ENCODE measurements at regions not wholly inside any gene's neighbourhood (a gene's known extent, or its start where the extent isn't known, plus 50 kb on each side); places are given as distances from the start of the nearest gene placed in this dataset.

- TF ChIP-seq, protein P1, sequence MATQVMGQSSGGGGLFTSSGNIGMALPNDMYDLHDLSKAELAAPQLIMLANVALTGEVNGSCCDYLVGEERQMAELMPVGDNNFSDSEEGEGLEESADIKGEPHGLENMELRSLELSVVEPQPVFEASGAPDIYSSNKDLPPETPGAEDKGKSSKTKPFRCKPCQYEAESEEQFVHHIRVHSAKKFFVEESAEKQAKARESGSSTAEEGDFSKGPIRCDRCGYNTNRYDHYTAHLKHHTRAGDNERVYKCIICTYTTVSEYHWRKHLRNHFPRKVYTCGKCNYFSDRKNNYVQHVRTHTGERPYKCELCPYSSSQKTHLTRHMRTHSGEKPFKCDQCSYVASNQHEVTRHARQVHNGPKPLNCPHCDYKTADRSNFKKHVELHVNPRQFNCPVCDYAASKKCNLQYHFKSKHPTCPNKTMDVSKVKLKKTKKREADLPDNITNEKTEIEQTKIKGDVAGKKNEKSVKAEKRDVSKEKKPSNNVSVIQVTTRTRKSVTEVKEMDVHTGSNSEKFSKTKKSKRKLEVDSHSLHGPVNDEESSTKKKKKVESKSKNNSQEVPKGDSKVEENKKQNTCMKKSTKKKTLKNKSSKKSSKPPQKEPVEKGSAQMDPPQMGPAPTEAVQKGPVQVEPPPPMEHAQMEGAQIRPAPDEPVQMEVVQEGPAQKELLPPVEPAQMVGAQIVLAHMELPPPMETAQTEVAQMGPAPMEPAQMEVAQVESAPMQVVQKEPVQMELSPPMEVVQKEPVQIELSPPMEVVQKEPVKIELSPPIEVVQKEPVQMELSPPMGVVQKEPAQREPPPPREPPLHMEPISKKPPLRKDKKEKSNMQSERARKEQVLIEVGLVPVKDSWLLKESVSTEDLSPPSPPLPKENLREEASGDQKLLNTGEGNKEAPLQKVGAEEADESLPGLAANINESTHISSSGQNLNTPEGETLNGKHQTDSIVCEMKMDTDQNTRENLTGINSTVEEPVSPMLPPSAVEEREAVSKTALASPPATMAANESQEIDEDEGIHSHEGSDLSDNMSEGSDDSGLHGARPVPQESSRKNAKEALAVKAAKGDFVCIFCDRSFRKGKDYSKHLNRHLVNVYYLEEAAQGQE (IDR thresholded peaks at IDR 0.05) = no peak
- no peak for TF ChIP-seq ZNF302 (CRISPR knock-in tag; IDR thresholded peaks at IDR 0.05)
Observed at GRCh38 chr6:18053078-18053477, 65.6 kb upstream of the KIF13A start (continued).

DNA sequence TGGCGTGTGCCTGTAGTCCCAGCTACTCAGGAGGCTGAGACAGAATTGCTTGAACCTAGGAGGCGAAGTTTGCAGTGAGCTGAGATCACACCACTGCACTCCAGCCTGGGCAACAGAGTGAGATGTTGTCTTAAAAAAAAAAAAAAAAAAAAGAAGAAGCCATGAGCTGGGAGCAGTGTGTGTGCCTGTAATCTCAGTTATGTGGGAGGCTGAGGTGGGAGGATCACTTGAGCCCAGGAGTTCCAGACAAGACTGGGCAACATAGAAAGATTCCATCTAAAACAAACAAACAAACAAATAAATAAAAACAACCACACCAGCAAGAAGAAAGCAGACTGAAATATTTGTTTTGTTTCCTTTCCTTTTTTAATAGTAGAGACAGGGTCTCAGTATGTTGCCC is 62.2 kb upstream of the KIF13A start:
- no peak for DNase-seq (ENCODE audit: low read depth in 1 of 2, low spot score in 1 of 2)
- ChIA-PET POLR2A (no interaction called here), CTCF (interaction anchor here (1.5 kb wide), 1 partner anchor 33 kb away, joined by 4 read pairs; no protein-coding TSS in a partner anchor)
- Histone ChIP-seq H3K4me3 (no peak overlapping the region), H3K27ac (no peak overlapping the region), H3K4me1 (no peaks in the 10 kb centered on the region), H3K4me2 (no peak overlapping the region), H3K9me3 (no peaks in the 10 kb centered on the region)
- TF ChIP-seq POLR2A (IDR thresholded peaks at IDR 0.05; ENCODE audit: low read length) = no peak
- no peak for TF ChIP-seq MYC (IDR thresholded peaks at IDR 0.05; ENCODE audit: borderline replicate concordance, low read length)
- no peak for TF ChIP-seq KDM1A (IDR thresholded peaks at IDR 0.05; ENCODE audit: low read depth)
- no peak for TF ChIP-seq HDAC2 (IDR thresholded peaks at IDR 0.05)
- no peak for TF ChIP-seq SMC3 (IDR thresholded peaks at IDR 0.05)
- no peak for TF ChIP-seq CBX2 (IDR thresholded peaks at IDR 0.05; ENCODE audit: borderline replicate concordance, low read depth)
- TF ChIP-seq POLR2AphosphoS2 (conservative IDR thresholded peaks at IDR 0.05; ENCODE audit: low read length) = no peak
- ATAC-seq = no peak
- no peak for FAIRE-seq
- WGBS (ENCODE audit: missing lambda C conversion rate) = 81% methylated on average over 2 of the region's 2 CpGs

- WGBS (ENCODE audit: missing lambda C conversion rate) = 68% methylated on average over 4 of the region's 4 CpGs
- H3K4me2 ChIP-seq = no peak overlapping the region
- H3K4me3 ChIP-seq = no peak overlapping the region
- no peak for FAIRE-seq
- H3K27ac ChIP-seq = no peak overlapping the region
- POLR2A ChIA-PET = no interaction called here
- no peak for ATAC-seq
- CTCF ChIA-PET = interaction anchor here (1.5 kb wide), 1 partner anchor 33 kb away, joined by 4 read pairs; no protein-coding TSS in a partner anchor
- no peak for DNase-seq (ENCODE audit: low read depth in 1 of 2, low spot score in 1 of 2)
- H3K4me1 ChIP-seq = no peaks in the 10 kb centered on the region
- H3K9me3 ChIP-seq = no peaks in the 10 kb centered on the region
- TF ChIP-seq POLR2A (IDR thresholded peaks at IDR 0.05; ENCODE audit: low read length) (no peak), MAZ (IDR thresholded peaks at IDR 0.05; ENCODE audit: borderline replicate concordance, low read depth, low read length) (no peak), HOXB5 (CRISPR knock-in tag; IDR thresholded peaks at IDR 0.05) (no peak), GATA3 (IDR thresholded peaks at IDR 0.05; ENCODE audit: borderline replicate concordance) (no peak), SREBF2 (IDR thresholded peaks at IDR 0.05) (no peak), ZFP36 (IDR thresholded peaks at IDR 0.05; ENCODE audit: borderline replicate concordance, partially characterized antibody) (no peak), EHF (CRISPR knock-in tag; IDR thresholded peaks at IDR 0.05) (no peak), SMC3 (IDR thresholded peaks at IDR 0.05) (no peak), PHF8 (IDR thresholded peaks at IDR 0.05; ENCODE audit: borderline replicate concordance, low read depth) (no peak), TFCP2L1 (CRISPR knock-in tag; IDR thresholded peaks at IDR 0.05) (no peak), CBX8 (IDR thresholded peaks at IDR 0.05) (no peak), CHD4 (IDR thresholded peaks at IDR 0.05; ENCODE audit: borderline replicate concordance) (no peak), BCL3 (IDR thresholded peaks at IDR 0.05) (no peak), NR3C1 (IDR thresholded peaks at IDR 0.05) (no peak), ATOH8 (CRISPR knock-in tag; IDR thresholded peaks at IDR 0.05; ENCODE audit: low read depth) (no peak), TP53 (CRISPR knock-in tag; IDR thresholded peaks at IDR 0.05) (no peak), ZSCAN20 (CRISPR knock-in tag; IDR thresholded peaks at IDR 0.05) (no peak)
- TF ChIP-seq, protein P2, sequence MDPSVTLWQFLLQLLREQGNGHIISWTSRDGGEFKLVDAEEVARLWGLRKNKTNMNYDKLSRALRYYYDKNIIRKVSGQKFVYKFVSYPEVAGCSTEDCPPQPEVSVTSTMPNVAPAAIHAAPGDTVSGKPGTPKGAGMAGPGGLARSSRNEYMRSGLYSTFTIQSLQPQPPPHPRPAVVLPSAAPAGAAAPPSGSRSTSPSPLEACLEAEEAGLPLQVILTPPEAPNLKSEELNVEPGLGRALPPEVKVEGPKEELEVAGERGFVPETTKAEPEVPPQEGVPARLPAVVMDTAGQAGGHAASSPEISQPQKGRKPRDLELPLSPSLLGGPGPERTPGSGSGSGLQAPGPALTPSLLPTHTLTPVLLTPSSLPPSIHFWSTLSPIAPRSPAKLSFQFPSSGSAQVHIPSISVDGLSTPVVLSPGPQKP (IDR thresholded peaks at IDR 0.05; ENCODE audit: low read depth, low read length) = no peak
- TF ChIP-seq, protein P1 (IDR thresholded peaks at IDR 0.05) = no peak
Observed at GRCh38 chr6:18048953-18049630, 61.7 kb upstream of the KIF13A start.
